Fibroblast of lung (primary cell): ENCODE measurements at regions not wholly inside any gene's neighbourhood (a gene's known extent, or its start where the extent isn't known, plus 50 kb on each side); places are given as distances from the start of the nearest gene placed in this dataset.

Experiments
- DNase-seq, 2 donors: peaks; one replicate each; pipeline versions ENCODE4 v3.0.0 to v3.0.0-alpha.2; 2010; ENCODE audit warnings: low read depth in 2 of 2
- H2AFZ ChIP-seq: 2 replicates; pipeline ENCODE4 v1.5.1; 2012; ENCODE audit warnings: low read length, control low read depth, inconsistent platforms
- H3K27ac ChIP-seq: 2 replicates; pipeline ENCODE4 v1.5.1; 2011; ENCODE audit warnings: low read length, control low read depth; ENCODE audit not compliant: insufficient read depth
- H3K27me3 ChIP-seq: 2 replicates; pipeline ENCODE4 v1.5.1; 2011; ENCODE audit warnings: mild to moderate bottlenecking, low read length; ENCODE audit not compliant: control insufficient read depth, insufficient read depth
- H3K36me3 ChIP-seq: 2 replicates; pipeline ENCODE4 v1.5.1; 2011; ENCODE audit warnings: low read length; ENCODE audit not compliant: control insufficient read depth, insufficient read depth
- H3K4me1 ChIP-seq: 2 replicates; pipeline ENCODE4 v1.5.1; 2011; ENCODE audit warnings: low read length; ENCODE audit not compliant: control insufficient read depth, insufficient read depth; ENCODE audit errors: extremely low read depth
- H3K4me2 ChIP-seq: 2 replicates; pipeline ENCODE4 v1.5.1; 2011; ENCODE audit warnings: low read length, control low read depth; ENCODE audit not compliant: insufficient read depth; ENCODE audit errors: extremely low read depth
- H3K4me3 ChIP-seq, 4 experiments: fragments of 200-600 bp in 1 of 4; sonication (generic) in 1 of 4; replicated peaks in 1 of 4; 2 replicates each; pipeline ENCODE4 v1.5.1; 2011 to 2016; ENCODE audit warnings: low read length in 4 of 4, low read depth in 3 of 4, mild to moderate bottlenecking in 3 of 4, control low read depth in 2 of 4, inconsistent platforms in 1 of 4, mixed read lengths in 1 of 4; ENCODE audit not compliant: insufficient read depth in 1 of 4; ENCODE audit errors: control extremely low read depth in 1 of 4
- H3K79me2 ChIP-seq: 2 replicates; pipeline ENCODE4 v1.5.1; 2012; ENCODE audit warnings: mild to moderate bottlenecking, low read length, inconsistent platforms; ENCODE audit not compliant: control insufficient read depth, insufficient read depth
- H3K9ac ChIP-seq: 2 replicates; pipeline ENCODE4 v1.5.1; 2011; ENCODE audit warnings: mild to moderate bottlenecking, low read length, control low read depth; ENCODE audit not compliant: insufficient read depth
- H3K9me3 ChIP-seq: 2 replicates; pipeline ENCODE4 v1.5.1; 2012; ENCODE audit warnings: low read depth, low read length; ENCODE audit not compliant: control insufficient read depth, insufficient read depth
- H4K20me1 ChIP-seq: 2 replicates; pipeline ENCODE4 v1.5.1; 2011; ENCODE audit warnings: low read length; ENCODE audit not compliant: control insufficient read depth, insufficient read depth; ENCODE audit errors: extremely low read depth
- EZH2 ChIP-seq: IDR thresholded peaks from 2 replicates; pipeline ENCODE4 v1.5.1; 2012; ENCODE audit warnings: low read length, control low read depth, mild to moderate bottlenecking; ENCODE audit errors: missing control alignments
- TF ChIP-seq, protein P1 (sequence below), 2 donors: IDR thresholded peaks in 1 of 2; conservative IDR thresholded peaks in 1 of 2; 1 replicate in 1 of 2; 2 replicates in 1 of 2; pipeline ENCODE4 v1.5.1; 2011 to 2012; ENCODE audit warnings: low read length in 2 of 2, control low read depth in 1 of 2, inconsistent platforms in 1 of 2, low read depth in 1 of 2, mild to moderate bottlenecking in 1 of 2

DNA sequence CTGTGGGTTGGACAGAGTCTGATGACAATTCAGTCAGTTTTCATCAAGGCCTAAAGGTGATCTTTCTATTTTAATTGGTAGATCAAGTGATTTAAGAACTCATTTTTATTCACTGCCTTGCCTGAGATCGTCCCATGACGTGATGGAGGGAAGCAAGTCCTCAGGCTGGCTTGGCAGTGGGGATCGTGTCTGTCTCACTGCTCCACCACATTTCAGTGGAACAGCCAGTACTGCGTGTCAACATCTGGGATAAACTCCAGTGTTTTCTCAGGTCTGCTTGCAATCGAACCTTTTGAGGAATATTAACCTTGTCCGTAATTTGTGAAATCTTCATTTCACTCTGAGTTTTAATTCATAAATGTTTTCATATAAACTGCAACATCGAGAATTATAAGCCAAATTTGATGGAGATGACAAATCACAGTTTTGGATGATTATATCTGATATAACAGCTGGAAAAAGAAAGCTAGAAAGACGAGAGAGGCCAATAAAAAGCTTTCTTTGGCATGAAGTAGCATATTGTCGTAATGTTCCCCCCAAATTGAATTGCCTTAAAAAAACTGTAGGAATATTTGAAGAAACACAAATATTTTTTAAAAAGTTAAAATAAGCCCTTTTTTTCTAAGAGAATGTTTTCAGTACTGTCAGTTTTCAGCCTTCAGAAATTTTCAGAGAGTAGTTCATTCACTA, 414.7 kb upstream of the SPRED2 start:
- DNase-seq, result no peak
- Histone ChIP-seq H3K9me3 (no peaks in the 10 kb centered on the region), H3K4me1 (no peaks in the 10 kb centered on the region), H3K27ac (no peak overlapping the region), H3K4me2 (no peak overlapping the region), H3K79me2 (no peaks in the 10 kb centered on the region), H3K27me3 (no peaks in the 10 kb centered on the region), H4K20me1 (no peaks in the 10 kb centered on the region), H3K4me3 (no peak overlapping the region), H3K9ac (no peak overlapping the region), H2AFZ (no peak overlapping the region), H3K36me3 (no peaks in the 10 kb centered on the region)
- no peak for TF ChIP-seq EZH2
- TF ChIP-seq, protein P1, sequence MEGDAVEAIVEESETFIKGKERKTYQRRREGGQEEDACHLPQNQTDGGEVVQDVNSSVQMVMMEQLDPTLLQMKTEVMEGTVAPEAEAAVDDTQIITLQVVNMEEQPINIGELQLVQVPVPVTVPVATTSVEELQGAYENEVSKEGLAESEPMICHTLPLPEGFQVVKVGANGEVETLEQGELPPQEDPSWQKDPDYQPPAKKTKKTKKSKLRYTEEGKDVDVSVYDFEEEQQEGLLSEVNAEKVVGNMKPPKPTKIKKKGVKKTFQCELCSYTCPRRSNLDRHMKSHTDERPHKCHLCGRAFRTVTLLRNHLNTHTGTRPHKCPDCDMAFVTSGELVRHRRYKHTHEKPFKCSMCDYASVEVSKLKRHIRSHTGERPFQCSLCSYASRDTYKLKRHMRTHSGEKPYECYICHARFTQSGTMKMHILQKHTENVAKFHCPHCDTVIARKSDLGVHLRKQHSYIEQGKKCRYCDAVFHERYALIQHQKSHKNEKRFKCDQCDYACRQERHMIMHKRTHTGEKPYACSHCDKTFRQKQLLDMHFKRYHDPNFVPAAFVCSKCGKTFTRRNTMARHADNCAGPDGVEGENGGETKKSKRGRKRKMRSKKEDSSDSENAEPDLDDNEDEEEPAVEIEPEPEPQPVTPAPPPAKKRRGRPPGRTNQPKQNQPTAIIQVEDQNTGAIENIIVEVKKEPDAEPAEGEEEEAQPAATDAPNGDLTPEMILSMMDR (conservative IDR thresholded peaks at IDR 0.05 in 1 of 2, IDR thresholded peaks at IDR 0.05 in 1 of 2; ENCODE audit: low read depth in 1 of 2, low read length in 2 of 2), result no peak

DNA sequence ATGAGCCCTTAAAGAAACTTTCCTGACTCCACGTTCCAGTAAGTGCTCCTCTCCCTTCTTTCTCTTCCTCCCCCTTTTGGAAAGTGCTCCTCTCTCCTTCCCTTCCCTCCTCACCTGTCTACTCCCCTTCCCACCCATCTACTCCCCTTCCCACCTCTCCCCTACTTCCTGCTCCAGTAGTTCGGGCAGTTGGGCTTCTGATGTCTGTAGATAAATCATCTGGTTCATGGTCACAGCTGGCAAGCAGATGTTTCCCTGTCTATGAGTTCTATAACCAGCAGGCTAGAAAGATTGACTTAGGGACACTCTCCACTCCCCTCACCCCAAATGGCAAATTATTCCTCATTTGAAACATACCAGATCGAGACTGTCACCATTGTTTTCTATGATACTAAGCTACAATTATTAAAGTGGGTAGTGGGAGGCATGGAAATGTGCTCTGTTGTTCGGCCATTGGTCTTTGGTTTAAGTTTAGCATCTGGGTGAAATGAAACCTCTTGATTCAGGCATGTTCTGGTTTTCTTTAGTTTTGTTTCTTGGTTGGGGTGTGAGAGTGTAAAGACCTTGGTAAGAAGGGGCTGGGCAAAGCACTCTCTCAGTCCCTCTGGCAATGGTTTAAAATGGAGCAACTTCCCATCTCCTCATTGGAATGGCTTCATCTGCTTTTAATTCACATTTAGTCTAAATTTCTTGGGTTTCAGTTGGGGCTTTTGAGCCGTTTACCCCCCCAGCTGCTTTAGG, 413.2 kb upstream of the SPRED2 start:
- Histone ChIP-seq H3K36me3 (no peaks in the 10 kb centered on the region), H3K27ac (no peak overlapping the region), H3K9me3 (no peaks in the 10 kb centered on the region), H3K27me3 (no peaks in the 10 kb centered on the region), H3K4me1 (no peaks in the 10 kb centered on the region), H3K4me2 (no peak overlapping the region), H3K79me2 (no peaks in the 10 kb centered on the region), H4K20me1 (no peaks in the 10 kb centered on the region), H2AFZ (no peak overlapping the region), H3K9ac (no peak overlapping the region), H3K4me3 (no peak overlapping the region)
- no peak for TF ChIP-seq EZH2
- TF ChIP-seq, protein P1 (conservative IDR thresholded peaks at IDR 0.05 in 1 of 2, IDR thresholded peaks at IDR 0.05 in 1 of 2; ENCODE audit: low read depth in 1 of 2, low read length in 2 of 2), result no peak
- DNase-seq, result no peak

DNA sequence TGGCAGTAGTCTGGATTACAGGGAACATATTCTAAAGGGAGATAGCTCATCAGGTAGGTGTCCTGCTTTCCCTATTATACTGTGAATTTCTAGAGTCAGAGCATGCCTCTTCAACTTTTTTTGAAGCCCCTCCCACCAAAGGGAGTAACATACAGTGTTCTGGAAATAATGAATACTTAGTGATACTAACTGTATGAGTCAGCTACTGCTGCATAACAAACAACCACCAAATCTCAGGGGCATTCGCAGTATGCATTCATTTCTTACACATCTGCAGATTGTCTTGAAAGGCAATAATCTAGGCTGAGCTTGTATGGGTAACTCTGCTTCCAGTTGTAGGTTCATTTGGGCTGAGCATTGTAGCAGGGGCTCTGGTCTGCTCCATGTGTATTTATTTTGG, 409.7 kb upstream of the SPRED2 start:
- TF ChIP-seq, protein P1 (conservative IDR thresholded peaks at IDR 0.05 in 1 of 2, IDR thresholded peaks at IDR 0.05 in 1 of 2; ENCODE audit: low read depth in 1 of 2, low read length in 2 of 2), result no peak
- no peak for TF ChIP-seq EZH2
- no peaks in the 10 kb centered on the region for H3K9me3 ChIP-seq
- no peaks in the 10 kb centered on the region for H3K27me3 ChIP-seq
- no peaks in the 10 kb centered on the region for H4K20me1 ChIP-seq
- DNase-seq, result no peak
- no peak overlapping the region for H3K4me3 ChIP-seq
- H3K36me3 ChIP-seq, result no peaks in the 10 kb centered on the region
- no peak overlapping the region for H3K9ac ChIP-seq
- H2AFZ ChIP-seq, result no peak overlapping the region
- H3K4me2 ChIP-seq, result no peak overlapping the region
- H3K4me1 ChIP-seq, result no peaks in the 10 kb centered on the region
- H3K27ac ChIP-seq, result no peak overlapping the region
- H3K79me2 ChIP-seq, result no peaks in the 10 kb centered on the region
